ENCODE measurements at regions not wholly inside any gene's neighbourhood (a gene's known extent, or its start where the extent isn't known, plus 50 kb on each side); places are given as distances from the start of the nearest gene placed in this dataset.
"Not testable (repeated sequence)": the region's sequence is repeated elsewhere in the genome, so short reads cannot be mapped to it uniquely, and the experiment has no call there.

- H3K27me3 Mint-ChIP-seq: peaks cover 6% of the 10 kb centered on the region
- H3K79me2 ChIP-seq (ENCODE audit: control insufficient read depth, insufficient read depth, low read length): no peaks in the 10 kb centered on the region
- ChIA-PET CTCF (no interaction called here), POLR2A (no interaction called here)
- H3K27ac ChIP-seq (ENCODE audit: low read length in 2 of 2): no peak overlapping the region
- H2AFZ ChIP-seq (ENCODE audit: insufficient read depth, low read depth, low read length, poor library complexity, severe bottlenecking): no peak overlapping the region
- H3K4me3 Mint-ChIP-seq: no peak overlapping the region
- H3K27me3 ChIP-seq (replicated peaks in 1 of 4; ENCODE audit: control extremely low read depth in 1 of 4, control insufficient read depth in 3 of 4, insufficient read depth in 4 of 4, low read length in 3 of 4): no peaks in the 10 kb centered on the region
- H3K36me3 ChIP-seq (replicated peaks in 1 of 2; ENCODE audit: control extremely low read depth in 1 of 2, control insufficient read depth in 1 of 2, extremely low read depth in 1 of 2, insufficient read depth in 2 of 2, low read length in 1 of 2): no peaks in the 10 kb centered on the region
- intact Hi-C loops (cut with micrococcal nuclease): no loop called here
- ATAC-seq (ENCODE audit: low read depth) (no peak), DNase-seq (no peak)
- H3K9me3 ChIP-seq (ENCODE audit: control extremely low read depth in 1 of 3, control insufficient read depth in 2 of 3, insufficient read depth in 1 of 3, low read length in 2 of 3): no peaks in the 10 kb centered on the region
- no peak overlapping the region for H3K4me3 ChIP-seq (ENCODE audit: control extremely low read depth in 1 of 5, extremely low read depth in 1 of 5, insufficient read depth in 1 of 5, low read depth in 2 of 5, low read length in 4 of 5)
- H4K20me1 ChIP-seq (ENCODE audit: control insufficient read depth, insufficient read depth, low read length, poor library complexity, severe bottlenecking): no peaks in the 10 kb centered on the region
- TF ChIP-seq CTCF (IDR thresholded peaks at IDR 0.05): no peak
- no peak for TF ChIP-seq EZH2 (IDR thresholded peaks at IDR 0.05; ENCODE audit: borderline replicate concordance, insufficient read depth, low read depth, low read length, poor library complexity, severe bottlenecking)
- H3K4me1 ChIP-seq (ENCODE audit: control insufficient read depth in 2 of 2, insufficient read depth in 2 of 2, low read length in 2 of 2): no peaks in the 10 kb centered on the region
- no peak overlapping the region for H3K27ac Mint-ChIP-seq
- 97% methylated on average over 4 of the region's 14 CpGs for WGBS (ENCODE audit: insufficient coverage)
- no peaks in the 10 kb centered on the region for H3K4me1 Mint-ChIP-seq
- no peaks in the 10 kb centered on the region for H3K9me3 Mint-ChIP-seq (ENCODE audit: insufficient read depth)
- H3K4me2 ChIP-seq (replicated peaks; ENCODE audit: low read depth, low read length, poor library complexity, severe bottlenecking): no peak overlapping the region
- no peak overlapping the region for H3K9ac ChIP-seq (ENCODE audit: low read length)
Observed at GRCh38 chr2:142707318-142707717, 170.1 kb upstream of the KYNU start.

GRCh38 chr2:142702397-142702796, 175.1 kb upstream of the KYNU start:
- H3K27ac Mint-ChIP-seq; H3K9me3 ChIP-seq (ENCODE audit: control extremely low read depth in 1 of 3, control insufficient read depth in 2 of 3, insufficient read depth in 1 of 3, low read length in 2 of 3); POLR2A ChIA-PET; H3K4me1 ChIP-seq (ENCODE audit: control insufficient read depth in 2 of 2, insufficient read depth in 2 of 2, low read length in 2 of 2); H3K36me3 ChIP-seq (replicated peaks in 1 of 2; ENCODE audit: control extremely low read depth in 1 of 2, control insufficient read depth in 1 of 2, extremely low read depth in 1 of 2, insufficient read depth in 2 of 2, low read length in 1 of 2); H3K4me3 ChIP-seq (ENCODE audit: control extremely low read depth in 1 of 5, extremely low read depth in 1 of 5, insufficient read depth in 1 of 5, low read depth in 2 of 5, low read length in 4 of 5); H3K79me2 ChIP-seq (ENCODE audit: control insufficient read depth, insufficient read depth, low read length); CTCF ChIA-PET; H3K9ac ChIP-seq (ENCODE audit: low read length); H3K9me3 Mint-ChIP-seq (ENCODE audit: insufficient read depth); DNase-seq; H3K27me3 Mint-ChIP-seq; H4K20me1 ChIP-seq (ENCODE audit: control insufficient read depth, insufficient read depth, low read length, poor library complexity, severe bottlenecking); H3K27me3 ChIP-seq (replicated peaks in 1 of 4; ENCODE audit: control extremely low read depth in 1 of 4, control insufficient read depth in 3 of 4, insufficient read depth in 4 of 4, low read length in 3 of 4); H2AFZ ChIP-seq (ENCODE audit: insufficient read depth, low read depth, low read length, poor library complexity, severe bottlenecking); ATAC-seq (ENCODE audit: low read depth); H3K27ac ChIP-seq (ENCODE audit: low read length in 2 of 2); H3K4me2 ChIP-seq (replicated peaks; ENCODE audit: low read depth, low read length, poor library complexity, severe bottlenecking); intact Hi-C loops (cut with micrococcal nuclease); H3K4me3 Mint-ChIP-seq; H3K4me1 Mint-ChIP-seq: not testable (repeated sequence)
- WGBS (ENCODE audit: insufficient coverage): 91% methylated on average over 7 of the region's 24 CpGs

GRCh38 chr2:142695350-142696257, 181.9 kb upstream of the KYNU start:
- WGBS (ENCODE audit: insufficient coverage): 14% methylated on average over 9 of the region's 11 CpGs
- DNase-seq; POLR2A ChIA-PET; H3K27ac Mint-ChIP-seq; H3K4me3 ChIP-seq (ENCODE audit: control extremely low read depth in 1 of 5, extremely low read depth in 1 of 5, insufficient read depth in 1 of 5, low read depth in 2 of 5, low read length in 4 of 5); H3K4me1 Mint-ChIP-seq; H3K4me1 ChIP-seq (ENCODE audit: control insufficient read depth in 2 of 2, insufficient read depth in 2 of 2, low read length in 2 of 2); H3K36me3 ChIP-seq (replicated peaks in 1 of 2; ENCODE audit: control extremely low read depth in 1 of 2, control insufficient read depth in 1 of 2, extremely low read depth in 1 of 2, insufficient read depth in 2 of 2, low read length in 1 of 2); ATAC-seq (ENCODE audit: low read depth); H3K27me3 Mint-ChIP-seq; H3K9me3 ChIP-seq (ENCODE audit: control extremely low read depth in 1 of 3, control insufficient read depth in 2 of 3, insufficient read depth in 1 of 3, low read length in 2 of 3); CTCF ChIA-PET; H3K79me2 ChIP-seq (ENCODE audit: control insufficient read depth, insufficient read depth, low read length); H3K27ac ChIP-seq (ENCODE audit: low read length in 2 of 2); H4K20me1 ChIP-seq (ENCODE audit: control insufficient read depth, insufficient read depth, low read length, poor library complexity, severe bottlenecking); intact Hi-C loops (cut with micrococcal nuclease); H3K4me3 Mint-ChIP-seq; H3K27me3 ChIP-seq (replicated peaks in 1 of 4; ENCODE audit: control extremely low read depth in 1 of 4, control insufficient read depth in 3 of 4, insufficient read depth in 4 of 4, low read length in 3 of 4); H2AFZ ChIP-seq (ENCODE audit: insufficient read depth, low read depth, low read length, poor library complexity, severe bottlenecking); H3K4me2 ChIP-seq (replicated peaks; ENCODE audit: low read depth, low read length, poor library complexity, severe bottlenecking); H3K9ac ChIP-seq (ENCODE audit: low read length); H3K9me3 Mint-ChIP-seq (ENCODE audit: insufficient read depth): not testable (repeated sequence)

Measured in B cell (primary cell).